KMS-11 (cell line): ENCODE measurements at regions not wholly inside any gene's neighbourhood (a gene's known extent, or its start where the extent isn't known, plus 50 kb on each side); places are given as distances from the start of the nearest gene placed in this dataset.
"Not testable (repeated sequence)": the region's sequence is repeated elsewhere in the genome, so short reads cannot be mapped to it uniquely, and the experiment has no call there.

ENCODE experiments used
- H2AFZ ChIP-seq: fragments of 200-600 bp; sonication (generic); 2 replicates; pipeline ENCODE4 v1.6.1; 2016; ENCODE audit warnings: antibody characterized with exemption, mixed run types, low read depth
- H3K27ac ChIP-seq: fragments of 200-600 bp; sonication (generic); 2 replicates; pipeline ENCODE4 v1.6.1; 2016; ENCODE audit warnings: mild to moderate bottlenecking, mixed run types
- H3K27me3 ChIP-seq: fragments of 200-600 bp; sonication (generic); 2 replicates; pipeline ENCODE4 v1.6.1; 2017; ENCODE audit warnings: mild to moderate bottlenecking, low read depth, mixed run types, moderate library complexity; ENCODE audit not compliant: insufficient read depth
- H3K36me3 ChIP-seq: fragments of 200-600 bp; sonication (generic); 2 replicates; pipeline ENCODE4 v1.6.1; 2017; ENCODE audit warnings: mild to moderate bottlenecking, mixed run types; ENCODE audit not compliant: insufficient read depth
- H3K4me1 ChIP-seq: fragments of 200-600 bp; sonication (generic); 2 replicates; pipeline ENCODE4 v1.6.1; 2016; ENCODE audit warnings: mild to moderate bottlenecking, low read depth, mixed run types; ENCODE audit not compliant: poor library complexity, severe bottlenecking
- H3K4me2 ChIP-seq: fragments of 200-600 bp; sonication (generic); 2 replicates; pipeline ENCODE4 v1.7.0; 2016; ENCODE audit warnings: mild to moderate bottlenecking, mixed run types
- H3K4me3 ChIP-seq: fragments of 200-600 bp; sonication (generic); IDR thresholded peaks from 2 replicates; pipeline ENCODE4 v1.6.1; 2017; ENCODE audit warnings: low read depth, low read length, mixed read lengths; ENCODE audit not compliant: insufficient read depth
- H3K79me2 ChIP-seq: fragments of 200-600 bp; sonication (generic); 2 replicates; pipeline ENCODE4 v1.6.1; 2016; ENCODE audit warnings: low read depth, mixed run types; ENCODE audit not compliant: insufficient read depth
- H3K9ac ChIP-seq: fragments of 200-600 bp; sonication (generic); 2 replicates; pipeline ENCODE4 v1.6.1; 2016; ENCODE audit warnings: mild to moderate bottlenecking, mixed run types
- H4K20me1 ChIP-seq: fragments of 200-600 bp; sonication (generic); 2 replicates; pipeline ENCODE4 v1.6.1; 2016; ENCODE audit warnings: mild to moderate bottlenecking, mixed run types; ENCODE audit not compliant: insufficient read depth
- CTCF ChIP-seq: fragments of 200-600 bp; sonication (generic); conservative IDR thresholded peaks from 2 replicates; pipeline ENCODE4 v1.6.1; 2017; ENCODE audit warnings: low read depth, mild to moderate bottlenecking, antibody characterized with exemption, low read length, moderate library complexity, mixed read lengths

- H3K4me1 ChIP-seq = no peaks in the 10 kb centered on the region
- TF ChIP-seq CTCF = no peak
- H3K79me2 ChIP-seq = no peaks in the 10 kb centered on the region
- H3K4me3 ChIP-seq = no peak overlapping the region
- no peaks in the 10 kb centered on the region for H3K36me3 ChIP-seq
- no peak overlapping the region for H2AFZ ChIP-seq
- H3K9ac ChIP-seq = no peak overlapping the region
- no peaks in the 10 kb centered on the region for H3K27me3 ChIP-seq
- no peak overlapping the region for H3K27ac ChIP-seq
- H3K4me2 ChIP-seq = no peak overlapping the region
- no peaks in the 10 kb centered on the region for H4K20me1 ChIP-seq
These were observed 167.5 kb upstream of the HES1 start for GRCh38 chr3:193968380-193968974.

GRCh38 chr3:193970131-193970772 is 165.7 kb upstream of the HES1 start:
- not testable (repeated sequence) for H3K27ac ChIP-seq, H3K79me2 ChIP-seq, H3K9ac ChIP-seq, H3K4me1 ChIP-seq, H3K4me3 ChIP-seq, H3K4me2 ChIP-seq, H4K20me1 ChIP-seq, H3K27me3 ChIP-seq, H3K36me3 ChIP-seq, H2AFZ ChIP-seq
- peak; percentile 43; the same call in 1 of the 2 replicates for TF ChIP-seq CTCF

- Histone ChIP-seq H3K4me2 (no peak overlapping the region), H3K27me3 (no peaks in the 10 kb centered on the region), H3K4me1 (no peaks in the 10 kb centered on the region), H3K9ac (no peak overlapping the region), H3K36me3 (no peaks in the 10 kb centered on the region), H3K79me2 (no peaks in the 10 kb centered on the region), H4K20me1 (no peaks in the 10 kb centered on the region), H3K27ac (no peak overlapping the region), H3K4me3 (no peak overlapping the region), H2AFZ (no peak overlapping the region)
- TF ChIP-seq CTCF = no peak
These were observed 165.2 kb upstream of the HES1 start for GRCh38 chr3:193970773-193971206.

- no peak for TF ChIP-seq CTCF
- no peaks in the 10 kb centered on the region for H3K4me1 ChIP-seq
- no peak overlapping the region for H3K4me3 ChIP-seq
- no peak overlapping the region for H2AFZ ChIP-seq
- no peaks in the 10 kb centered on the region for H3K27me3 ChIP-seq
- no peaks in the 10 kb centered on the region for H3K36me3 ChIP-seq
- H3K79me2 ChIP-seq = no peaks in the 10 kb centered on the region
- H3K4me2 ChIP-seq = no peak overlapping the region
- no peaks in the 10 kb centered on the region for H4K20me1 ChIP-seq
- H3K27ac ChIP-seq = no peak overlapping the region
- no peak overlapping the region for H3K9ac ChIP-seq
These were observed 164.6 kb upstream of the HES1 start for GRCh38 chr3:193971261-193971751.
